Neural cell (in vitro differentiated cells): ENCODE measurements at regions not wholly inside any gene's neighbourhood (a gene's known extent, or its start where the extent isn't known, plus 50 kb on each side); places are given as distances from the start of the nearest gene placed in this dataset.

Experiments
- H2AFZ ChIP-seq: fragments of 200-600, 300-800 bp; sonication (generic), shearing (Covaris generic); 2 replicates; pipeline ENCODE4 v1.6.0; 2014; ENCODE audit warnings: low read depth, mild to moderate bottlenecking, antibody characterized with exemption, low read length, moderate library complexity
- H3F3A ChIP-seq: fragments of 200-600 bp; shearing (Covaris generic); 2 replicates; pipeline ENCODE4 v1.6.1; 2016; ENCODE audit warnings: mild to moderate bottlenecking, moderate library complexity, mixed read lengths, antibody characterized with exemption, low read length; ENCODE audit not compliant: insufficient read depth, poor library complexity, severe bottlenecking
- H3K27ac ChIP-seq: fragments of 200-600, 300-800 bp; sonication (generic), shearing (Covaris generic); 2 replicates; pipeline ENCODE4 v1.5.1; 2014; ENCODE audit warnings: mild to moderate bottlenecking, low read length, moderate library complexity
- H3K27me3 ChIP-seq: fragments of 300-800, 200-600 bp; sonication (generic), shearing (Covaris generic); 2 replicates; pipeline ENCODE4 v1.6.0; 2014; ENCODE audit warnings: mild to moderate bottlenecking, low read depth, low read length, moderate library complexity; ENCODE audit not compliant: insufficient read depth
- H3K36me3 ChIP-seq: fragments of 300-800, 200-600 bp; sonication (generic), shearing (Covaris generic); 2 replicates; pipeline ENCODE4 v1.5.1; 2014; ENCODE audit warnings: mild to moderate bottlenecking, antibody characterized with exemption, low read length, moderate library complexity; ENCODE audit not compliant: insufficient read depth
- H3K4me2 ChIP-seq: fragments of 300-800, 200-600 bp; sonication (generic), shearing (Covaris generic); 2 replicates; pipeline ENCODE4 v1.6.0; 2014; ENCODE audit warnings: mild to moderate bottlenecking, low read length
- H3K4me3 ChIP-seq: fragments of 300-800, 200-600 bp; sonication (generic), shearing (Covaris generic); 2 replicates; pipeline ENCODE4 v1.5.1; 2014; ENCODE audit warnings: mild to moderate bottlenecking, low read length, moderate library complexity
- H3K79me2 ChIP-seq: fragments of 200-600 bp; shearing (Covaris generic); replicated peaks from 2 replicates; pipeline ENCODE4 v1.6.0; 2014; ENCODE audit warnings: mild to moderate bottlenecking, low read length, moderate library complexity; ENCODE audit not compliant: insufficient read depth
- H3K9ac ChIP-seq: fragments of 300-800, 200-600 bp; sonication (generic), shearing (Covaris generic); 2 replicates; pipeline ENCODE4 v1.6.1; 2016; ENCODE audit warnings: mild to moderate bottlenecking, low read length, mixed read lengths
- H3K9me2 ChIP-seq: fragments of 200-600 bp; shearing (Covaris generic); 2 replicates; pipeline ENCODE4 v1.6.1; 2016; ENCODE audit warnings: mild to moderate bottlenecking, low read length, mixed read lengths; ENCODE audit not compliant: insufficient read depth
- H3K9me3 ChIP-seq: fragments of 200-600, 300-800 bp; sonication (generic), shearing (Covaris generic); 2 replicates; pipeline ENCODE4 v1.6.1; 2016; ENCODE audit warnings: mild to moderate bottlenecking, mixed run types, low read length, moderate library complexity, mixed read lengths
- H4K20me1 ChIP-seq: fragments of 200-600 bp; shearing (Covaris generic); 2 replicates; pipeline ENCODE4 v1.6.1; 2016; ENCODE audit warnings: mild to moderate bottlenecking, mixed run types; ENCODE audit not compliant: insufficient read depth
- CTCF ChIP-seq: fragments of 450-650 bp; IDR thresholded peaks from 2 replicates; pipeline ENCODE4 v1.5.1; 2014; ENCODE audit warnings: antibody characterized with exemption, mild to moderate bottlenecking, moderate library complexity; ENCODE audit not compliant: poor library complexity, severe bottlenecking
- EP300 ChIP-seq: fragments of 450-650 bp; conservative IDR thresholded peaks from 2 replicates; pipeline ENCODE4 v1.6.1; 2014; ENCODE audit warnings: antibody characterized with exemption, mild to moderate bottlenecking, moderate library complexity; ENCODE audit not compliant: poor library complexity, severe bottlenecking
- EZH2 ChIP-seq: fragments of 200-600, 300-800 bp; shearing (Covaris generic), sonication (generic); IDR thresholded peaks from 2 replicates; pipeline ENCODE4 v1.6.1; 2014; ENCODE audit warnings: antibody characterized with exemption, low read length, borderline replicate concordance, mild to moderate bottlenecking; ENCODE audit not compliant: insufficient read depth, poor library complexity, severe bottlenecking
- MXI1 ChIP-seq: fragments of 450-650 bp; conservative IDR thresholded peaks from 2 replicates; pipeline ENCODE4 v1.6.1; 2014; ENCODE audit warnings: antibody characterized with exemption, mild to moderate bottlenecking; ENCODE audit not compliant: poor library complexity, severe bottlenecking
- POLR2AphosphoS5 ChIP-seq: IDR thresholded peaks from 2 replicates; pipeline ENCODE4 v1.6.1; 2012
- RAD21 ChIP-seq: fragments of 450-650 bp; conservative IDR thresholded peaks from 2 replicates; pipeline ENCODE4 v1.6.1; 2014; ENCODE audit warnings: antibody characterized with exemption, mild to moderate bottlenecking, moderate library complexity
- REST ChIP-seq: IDR thresholded peaks from 2 replicates; pipeline ENCODE4 v1.6.1; 2012; ENCODE audit warnings: borderline replicate concordance
- SMC3 ChIP-seq: fragments of 450-650 bp; conservative IDR thresholded peaks from 2 replicates; pipeline ENCODE4 v1.6.1; 2014; ENCODE audit warnings: antibody characterized with exemption, mild to moderate bottlenecking, moderate library complexity; ENCODE audit not compliant: poor library complexity
- TAF1 ChIP-seq: IDR thresholded peaks from 2 replicates; pipeline ENCODE4 v1.6.1; 2012; ENCODE audit warnings: low read depth

- no peak for TF ChIP-seq RAD21
- no peak for TF ChIP-seq REST
- TF ChIP-seq EZH2: no peak
- no peak for TF ChIP-seq TAF1
- TF ChIP-seq SMC3: no peak
- TF ChIP-seq MXI1: no peak
- no peak for TF ChIP-seq EP300
- TF ChIP-seq POLR2AphosphoS5: no peak
- TF ChIP-seq CTCF: no peak
- no peaks in the 10 kb centered on the region for H3K27me3 ChIP-seq
- H3K9me2 ChIP-seq: no peaks in the 10 kb centered on the region
- no peak overlapping the region for H3K4me3 ChIP-seq
- no peaks in the 10 kb centered on the region for H3K9me3 ChIP-seq
- H2AFZ ChIP-seq: no peak overlapping the region
- H3K9ac ChIP-seq: no peak overlapping the region
- H3F3A ChIP-seq: no peaks in the 10 kb centered on the region
- no peaks in the 10 kb centered on the region for H3K36me3 ChIP-seq
- H3K79me2 ChIP-seq: no peaks in the 10 kb centered on the region
- no peaks in the 10 kb centered on the region for H4K20me1 ChIP-seq
- no peak overlapping the region for H3K27ac ChIP-seq
- H3K4me2 ChIP-seq: no peak overlapping the region
These were observed 235.1 kb upstream of the ADARB2 start for GRCh38 chr10:1972406-1972805.

GRCh38 chr10:1968257-1969033 lies 231.1 kb upstream of the ADARB2 start:
- Histone ChIP-seq H3K79me2 (no peaks in the 10 kb centered on the region), H3K9ac (no peak overlapping the region), H3K4me3 (no peak overlapping the region), H3K36me3 (no peaks in the 10 kb centered on the region), H3K27me3 (no peaks in the 10 kb centered on the region), H2AFZ (no peak overlapping the region), H3F3A (no peaks in the 10 kb centered on the region), H3K27ac (no peak overlapping the region), H3K4me2 (no peak overlapping the region), H4K20me1 (no peaks in the 10 kb centered on the region), H3K9me2 (no peaks in the 10 kb centered on the region), H3K9me3 (no peaks in the 10 kb centered on the region)
- TF ChIP-seq RAD21 (no peak), EP300 (no peak), EZH2 (no peak)
